GM21367 (cell line): ENCODE measurements at regions not wholly inside any gene's neighbourhood (a gene's known extent, or its start where the extent isn't known, plus 50 kb on each side); places are given as distances from the start of the nearest gene placed in this dataset.

Experiments
- ATAC-seq: cut with Tn5 transposase; IDR thresholded peaks from one replicate; pipeline ENCODE4 v1.9.1; 2021; ENCODE audit not compliant: unreplicated experiment

DNA sequence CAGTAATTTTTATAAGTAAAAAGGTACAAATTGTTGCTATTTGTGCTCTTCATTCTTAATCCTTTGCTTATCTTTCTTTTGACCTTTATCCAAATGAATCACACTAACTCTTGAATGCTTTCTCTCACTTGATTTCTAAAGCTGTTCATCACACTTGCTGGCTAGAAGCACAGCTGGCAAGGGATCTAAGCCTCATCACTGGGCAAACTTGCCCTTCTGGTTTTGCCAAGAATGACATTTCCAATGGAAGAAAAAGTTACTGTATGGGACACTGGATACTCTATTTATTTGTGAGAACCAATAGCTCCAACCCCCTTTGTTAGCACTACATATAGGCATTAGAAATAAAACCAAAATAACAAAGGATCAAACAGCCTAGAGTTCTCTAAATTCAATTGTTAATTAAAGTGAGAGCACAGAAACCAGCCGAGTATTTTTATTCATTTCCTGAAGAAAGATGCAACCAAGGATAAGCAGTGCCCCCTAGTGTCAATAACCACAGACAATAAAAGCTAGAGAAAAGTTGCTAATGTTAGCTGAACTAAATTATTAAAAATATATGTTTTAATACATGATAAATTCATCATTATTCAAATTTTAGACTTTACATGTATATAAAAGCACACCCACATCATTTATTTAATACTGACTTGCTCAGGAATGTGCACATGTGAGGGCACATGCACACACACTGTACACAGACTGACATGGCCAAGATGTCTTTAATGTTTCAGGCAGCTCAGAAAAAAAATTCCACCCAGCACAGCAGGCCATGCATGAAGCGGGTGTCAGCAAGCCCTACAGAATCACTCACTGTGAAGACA lies 59.8 kb upstream of the POU5F2 start:
- ATAC-seq, result peak; percentile 69

GRCh38 chr5:93794954-93795353 lies 53.6 kb upstream of the POU5F2 start:
- ATAC-seq, result no peak

GRCh38 chr5:93793159-93793781 lies 51.9 kb upstream of the POU5F2 start:
- ATAC-seq, result no peak

- no peak for ATAC-seq
Observed at GRCh38 chr5:93791518-93791972, 50.1 kb upstream of the POU5F2 start.
